HUES6 (cell line): ENCODE measurements at regions not wholly inside any gene's neighbourhood (a gene's known extent, or its start where the extent isn't known, plus 50 kb on each side); places are given as distances from the start of the nearest gene placed in this dataset.
A peak's percentile ranks its signal among the peaks of the same experiment; 100 is the strongest.
"Not testable (repeated sequence)": the region's sequence is repeated elsewhere in the genome, so short reads cannot be mapped to it uniquely, and the experiment has no call there.

ENCODE experiments used
- H3K27ac ChIP-seq: 2 replicates; pipeline ENCODE4 v1.7.0; 2013; ENCODE audit warnings: low read depth, mild to moderate bottlenecking, low read length, inconsistent platforms
- H3K27me3 ChIP-seq: 2 replicates; pipeline ENCODE4 v1.6.1; 2013; ENCODE audit warnings: low read length; ENCODE audit not compliant: control insufficient read depth, insufficient read depth
- H3K36me3 ChIP-seq: 2 replicates; pipeline ENCODE4 v1.6.1; 2013; ENCODE audit warnings: low read length; ENCODE audit not compliant: control insufficient read depth, insufficient read depth
- H3K4me1 ChIP-seq: 2 replicates; pipeline ENCODE4 v1.6.1; 2013; ENCODE audit warnings: low read length; ENCODE audit not compliant: control insufficient read depth, insufficient read depth
- H3K4me3 ChIP-seq: 2 replicates; pipeline ENCODE4 v1.5.1; 2013; ENCODE audit warnings: low read depth, low read length
- H3K9ac ChIP-seq: one replicate; pipeline ENCODE4 v1.6.1; 2013; ENCODE audit warnings: mild to moderate bottlenecking, low read length
- H3K9me3 ChIP-seq: 2 replicates; pipeline ENCODE4 v1.6.1; 2013; ENCODE audit warnings: low read depth, low read length; ENCODE audit not compliant: control insufficient read depth, insufficient read depth

GRCh38 chr1:232136136-232136535 is 493.8 kb downstream of the SIPA1L2 start:
- H3K4me1 ChIP-seq: peaks cover 47% of the 10 kb centered on the region
- peaks cover 5% of the 10 kb centered on the region; the same call in 1 of the 2 replicates for H3K9me3 ChIP-seq
- no peak overlapping the region for H3K4me3 ChIP-seq
- peaks cover 82% of the 10 kb centered on the region for H3K36me3 ChIP-seq
- no peaks in the 10 kb centered on the region for H3K27me3 ChIP-seq
- no peak overlapping the region for H3K9ac ChIP-seq
- H3K27ac ChIP-seq: no peak overlapping the region

DNA sequence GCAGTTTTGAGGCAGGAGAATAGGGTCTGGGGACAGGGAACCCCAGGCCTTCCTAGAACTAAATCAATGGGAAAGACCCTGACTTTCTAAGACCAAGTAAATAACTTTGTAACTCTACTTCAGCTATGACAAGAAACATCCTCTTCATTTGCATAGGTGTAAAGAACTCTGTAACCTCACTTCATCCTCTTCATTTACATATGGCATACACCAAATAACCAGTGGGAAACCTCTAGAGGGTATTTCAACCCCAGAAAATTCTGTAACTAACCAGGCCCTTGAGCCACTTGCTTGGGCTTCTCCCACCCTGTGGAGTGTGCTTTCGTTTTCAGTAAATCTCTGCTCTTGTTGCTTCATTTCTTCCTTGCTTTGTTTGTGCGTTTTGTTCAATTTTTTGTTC is 495.6 kb downstream of the SIPA1L2 start:
- H3K4me3 ChIP-seq: no peak overlapping the region
- no peak overlapping the region for H3K27ac ChIP-seq
- H3K36me3 ChIP-seq: peaks cover 89% of the 10 kb centered on the region
- H3K4me1 ChIP-seq: peaks cover 60% of the 10 kb centered on the region
- no peaks in the 10 kb centered on the region for H3K9me3 ChIP-seq
- no peaks in the 10 kb centered on the region for H3K27me3 ChIP-seq
- H3K9ac ChIP-seq: no peak overlapping the region

GRCh38 chr1:232132572-232132971 is 497.4 kb downstream of the SIPA1L2 start:
- Histone ChIP-seq H3K36me3 (peaks cover 95% of the 10 kb centered on the region), H3K9me3 (no peaks in the 10 kb centered on the region), H3K27ac (peak overlapping the region; percentile 56), H3K4me3 (no peak overlapping the region), H3K4me1 (peaks cover 70% of the 10 kb centered on the region), H3K27me3 (no peaks in the 10 kb centered on the region), H3K9ac (peak overlapping the region; percentile 8)

GRCh38 chr1:232131715-232132391 is 498.1 kb downstream of the SIPA1L2 start:
- no peaks in the 10 kb centered on the region for H3K9me3 ChIP-seq
- H3K27me3 ChIP-seq: no peaks in the 10 kb centered on the region
- peak overlapping the region; percentile 8 for H3K9ac ChIP-seq
- H3K4me1 ChIP-seq: peaks cover 70% of the 10 kb centered on the region
- H3K27ac ChIP-seq: peak overlapping the region; percentile 56
- peaks cover 95% of the 10 kb centered on the region for H3K36me3 ChIP-seq
- H3K4me3 ChIP-seq: no peak overlapping the region; the same call in 1 of the 2 replicates

DNA sequence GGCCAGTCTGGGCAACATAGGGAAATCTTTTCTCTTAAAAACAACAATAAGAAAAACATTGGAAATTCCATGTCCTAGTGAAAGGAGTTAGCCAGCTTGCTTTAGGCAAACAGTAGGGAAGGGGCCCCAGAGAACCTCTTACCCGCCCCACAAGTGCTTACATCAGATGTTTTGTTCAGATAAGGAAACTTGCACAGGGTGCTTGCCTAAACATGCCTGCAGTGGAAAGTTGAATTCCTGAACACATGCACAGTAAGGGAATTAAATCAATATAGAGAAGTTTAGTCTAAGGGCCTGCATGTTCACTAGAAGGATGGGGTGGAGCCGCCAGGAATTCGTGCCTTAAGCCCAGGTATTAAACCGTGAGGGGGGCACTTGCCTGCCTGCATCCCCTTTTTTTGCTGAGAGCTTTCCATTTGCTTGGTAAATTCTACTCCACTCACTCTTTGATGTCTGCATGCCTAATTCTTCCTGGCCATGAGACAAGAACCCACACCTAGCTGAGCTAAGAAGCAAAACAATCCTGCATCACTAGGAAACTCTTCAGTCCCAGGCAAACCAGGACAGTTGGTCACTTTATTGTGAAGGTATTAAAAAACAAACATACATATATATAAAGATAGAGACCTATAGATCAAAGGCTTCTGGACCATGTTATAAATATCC is 499.0 kb downstream of the SIPA1L2 start:
- Histone ChIP-seq H3K9ac (no peak overlapping the region), H3K4me3 (no peak overlapping the region), H3K36me3 (peaks cover 95% of the 10 kb centered on the region), H3K27ac (no peak overlapping the region), H3K4me1 (peaks cover 66% of the 10 kb centered on the region), H3K9me3 (no peaks in the 10 kb centered on the region), H3K27me3 (no peaks in the 10 kb centered on the region)

- no peaks in the 10 kb centered on the region for H3K9me3 ChIP-seq
- no peak overlapping the region for H3K9ac ChIP-seq
- H3K4me3 ChIP-seq: peak overlapping the region; percentile 79
Observed at GRCh38 chr1:232127190-232127589, 500.6 kb downstream of the DISC1 start.

DNA sequence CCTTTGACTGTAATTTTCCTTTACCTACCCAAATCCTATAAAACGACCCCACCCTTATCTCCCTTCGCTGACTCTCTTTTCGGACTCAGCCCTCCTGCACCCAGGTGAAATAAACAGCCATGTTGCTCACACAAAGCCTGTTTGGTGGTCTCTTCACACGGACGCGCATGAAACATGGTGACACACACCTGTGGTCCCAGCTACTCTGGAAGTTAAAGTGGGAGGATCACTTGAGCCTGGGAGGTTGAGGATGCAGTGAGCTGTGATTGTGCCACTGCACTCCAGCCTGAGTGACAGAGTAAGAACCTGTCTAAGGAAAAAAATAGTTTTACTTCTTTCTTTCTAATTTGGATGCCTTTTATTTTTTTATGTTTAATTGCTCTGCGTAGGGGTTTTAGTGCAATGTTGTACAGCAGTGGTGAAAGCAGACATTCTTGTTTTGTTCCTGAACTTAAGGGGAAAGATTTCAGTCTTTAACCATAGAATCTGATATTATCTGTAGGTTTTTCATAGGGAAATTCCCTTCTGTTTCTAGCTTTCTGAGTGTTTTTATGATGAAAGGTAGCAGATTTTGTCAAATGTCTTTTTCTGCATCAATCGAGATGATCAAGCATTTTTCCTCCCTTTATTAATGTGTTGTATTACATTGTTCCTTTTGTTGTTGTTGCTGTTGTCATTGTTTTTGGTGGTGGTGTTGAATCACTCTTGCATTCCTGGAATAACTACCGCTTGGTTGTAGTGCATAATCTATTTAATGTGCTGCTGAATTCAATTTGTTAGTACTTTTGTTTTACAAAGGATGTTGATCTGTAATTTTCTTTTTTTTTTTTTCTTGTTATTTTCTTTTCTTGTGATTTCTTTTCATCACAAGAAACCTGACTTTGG is 497.4 kb downstream of the DISC1 start:
- Histone ChIP-seq H3K4me3 (peak overlapping the region; percentile 79), H3K9me3 (no peaks in the 10 kb centered on the region), H3K36me3 (peaks cover 73% of the 10 kb centered on the region), H3K9ac (peak overlapping the region; percentile 93), H3K27me3 (no peaks in the 10 kb centered on the region), H3K27ac (peak overlapping the region; percentile 89), H3K4me1 (peaks cover 19% of the 10 kb centered on the region)

More at GRCh38 chr1:232127190-232127589, 500.6 kb downstream of the DISC1 start:
- H3K36me3 ChIP-seq: peaks cover 88% of the 10 kb centered on the region
- no peaks in the 10 kb centered on the region for H3K27me3 ChIP-seq
- H3K4me1 ChIP-seq: peaks cover 42% of the 10 kb centered on the region
- H3K27ac ChIP-seq: no peak overlapping the region; the same call in 1 of the 2 replicates

DNA sequence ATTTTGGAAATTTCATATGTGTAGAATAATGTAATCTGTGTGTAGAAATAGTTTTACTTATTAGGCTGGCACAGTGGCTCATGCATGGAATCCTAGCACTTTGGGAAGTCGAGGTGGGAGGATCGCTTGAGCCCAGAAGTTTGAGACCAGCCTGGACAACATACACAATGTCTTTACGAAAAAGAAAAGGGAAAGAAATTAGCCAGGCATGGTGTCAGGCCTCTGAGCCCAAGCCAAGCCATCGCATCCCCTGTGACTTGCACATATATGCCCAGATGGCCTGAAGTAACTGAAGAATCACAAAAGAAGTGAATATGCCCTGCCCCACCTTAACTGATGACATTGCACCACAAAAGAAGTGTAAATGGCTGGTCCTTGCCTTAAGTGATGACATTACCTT is 491.3 kb downstream of the DISC1 start:
- Histone ChIP-seq H3K27ac (peak overlapping the region; percentile 91), H3K4me1 (peaks cover 20% of the 10 kb centered on the region), H3K36me3 (peaks cover 23% of the 10 kb centered on the region), H3K9ac (peak overlapping the region; percentile 76), H3K4me3 (peak overlapping the region; percentile 43)
- H3K9me3 ChIP-seq, H3K27me3 ChIP-seq: not testable (repeated sequence)

- H3K9ac ChIP-seq: no peak overlapping the region
- H3K27me3 ChIP-seq: no peaks in the 10 kb centered on the region
- H3K27ac ChIP-seq: no peak overlapping the region
- H3K36me3 ChIP-seq: peaks cover 12% of the 10 kb centered on the region
- H3K4me1 ChIP-seq: peaks cover 40% of the 10 kb centered on the region
- H3K9me3 ChIP-seq: no peaks in the 10 kb centered on the region
- no peak overlapping the region for H3K4me3 ChIP-seq
Observed at GRCh38 chr1:232114985-232115384, 488.4 kb downstream of the DISC1 start.

- H3K9me3 ChIP-seq: no peaks in the 10 kb centered on the region
- H3K4me3 ChIP-seq: no peak overlapping the region
- H3K27me3 ChIP-seq: no peaks in the 10 kb centered on the region
- no peaks in the 10 kb centered on the region for H3K36me3 ChIP-seq
- H3K27ac ChIP-seq: no peak overlapping the region
- peaks cover 50% of the 10 kb centered on the region for H3K4me1 ChIP-seq
- no peak overlapping the region for H3K9ac ChIP-seq
Observed at GRCh38 chr1:232112076-232112475, 485.5 kb downstream of the DISC1 start.
